ENCODE measurements at regions not wholly inside any gene's neighbourhood (a gene's known extent, or its start where the extent isn't known, plus 50 kb on each side); places are given as distances from the start of the nearest gene placed in this dataset.

- Histone ChIP-seq H3K9me3 (no peaks in the 10 kb centered on the region), H3K4me3 (no peak overlapping the region), H3K27me3 (no peaks in the 10 kb centered on the region), H3K27ac (no peak overlapping the region), H3K4me1 (peaks cover 0 to 36% (median 18%) of the 10 kb centered on the region in 4 donors), H3K36me3 (no peaks in the 10 kb centered on the region)
- DNase-seq = no peak
- intact Hi-C loops (cut with DNase I; ENCODE audit: low total_unique reads) = no loop called here
- 74 to 84% (median 82%) methylated on average over 4 of the region's 4 CpGs for WGBS, 5 donors
- TF ChIP-seq POLR2AphosphoS5 (IDR thresholded peaks at IDR 0.05) (no peak), POLR2A (IDR thresholded peaks at IDR 0.05) (no peak), EP300 (IDR thresholded peaks at IDR 0.05) (no peak)
- TF ChIP-seq, protein P1, sequence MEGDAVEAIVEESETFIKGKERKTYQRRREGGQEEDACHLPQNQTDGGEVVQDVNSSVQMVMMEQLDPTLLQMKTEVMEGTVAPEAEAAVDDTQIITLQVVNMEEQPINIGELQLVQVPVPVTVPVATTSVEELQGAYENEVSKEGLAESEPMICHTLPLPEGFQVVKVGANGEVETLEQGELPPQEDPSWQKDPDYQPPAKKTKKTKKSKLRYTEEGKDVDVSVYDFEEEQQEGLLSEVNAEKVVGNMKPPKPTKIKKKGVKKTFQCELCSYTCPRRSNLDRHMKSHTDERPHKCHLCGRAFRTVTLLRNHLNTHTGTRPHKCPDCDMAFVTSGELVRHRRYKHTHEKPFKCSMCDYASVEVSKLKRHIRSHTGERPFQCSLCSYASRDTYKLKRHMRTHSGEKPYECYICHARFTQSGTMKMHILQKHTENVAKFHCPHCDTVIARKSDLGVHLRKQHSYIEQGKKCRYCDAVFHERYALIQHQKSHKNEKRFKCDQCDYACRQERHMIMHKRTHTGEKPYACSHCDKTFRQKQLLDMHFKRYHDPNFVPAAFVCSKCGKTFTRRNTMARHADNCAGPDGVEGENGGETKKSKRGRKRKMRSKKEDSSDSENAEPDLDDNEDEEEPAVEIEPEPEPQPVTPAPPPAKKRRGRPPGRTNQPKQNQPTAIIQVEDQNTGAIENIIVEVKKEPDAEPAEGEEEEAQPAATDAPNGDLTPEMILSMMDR (IDR thresholded peaks at IDR 0.05) = no peak
Observed at GRCh38 chr14:71437870-71438269, 494.4 kb upstream of the RGS6 start.

DNA sequence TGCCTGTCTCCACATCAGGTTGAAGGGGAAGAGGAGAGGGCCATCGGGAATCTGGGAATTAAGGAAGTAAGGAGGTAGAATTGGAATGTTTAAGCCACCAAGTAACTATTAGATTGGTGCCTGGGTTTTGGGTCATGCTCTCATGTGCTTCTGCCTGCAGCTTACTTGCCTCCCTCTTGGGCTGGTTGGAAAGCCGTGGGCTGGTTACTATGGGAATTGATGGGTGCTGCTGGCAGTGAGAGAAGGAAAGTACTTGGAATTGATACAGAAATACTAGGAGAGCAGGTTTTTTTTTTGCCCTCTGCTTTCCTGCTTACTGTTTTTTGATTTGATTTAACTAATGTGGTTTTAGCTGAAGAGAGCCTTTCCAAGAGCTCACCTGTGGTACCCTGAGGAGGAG is 493.5 kb upstream of the RGS6 start:
- H3K9me3 ChIP-seq = no peaks in the 10 kb centered on the region
- peaks cover 0 to 30% (median 18%) of the 10 kb centered on the region in 4 donors for H3K4me1 ChIP-seq
- no peak overlapping the region for H3K4me3 ChIP-seq
- WGBS, 5 donors = 8 to 19% (median 13%) methylated on average over 2 of the region's 2 CpGs
- no peaks in the 10 kb centered on the region for H3K27me3 ChIP-seq
- no peaks in the 10 kb centered on the region for H3K36me3 ChIP-seq
- TF ChIP-seq, protein P1 (IDR thresholded peaks at IDR 0.05) = no peak
- no peak for TF ChIP-seq POLR2A (IDR thresholded peaks at IDR 0.05)
- TF ChIP-seq POLR2AphosphoS5 (IDR thresholded peaks at IDR 0.05) = no peak
- TF ChIP-seq EP300 (IDR thresholded peaks at IDR 0.05) = no peak
- intact Hi-C loops (cut with DNase I; ENCODE audit: low total_unique reads) = no loop called here
- H3K27ac ChIP-seq = peak overlapping the region in 1 of 5 donors; percentile 19
- peak in 1 of 2 donors; percentile 71 for DNase-seq

- intact Hi-C loops (cut with DNase I; ENCODE audit: low total_unique reads) = no loop called here
- no peaks in the 10 kb centered on the region for H3K36me3 ChIP-seq
- peaks cover 0 to 49% (median 23%) of the 10 kb centered on the region in 4 donors for H3K4me1 ChIP-seq
- TF ChIP-seq, protein P1 (IDR thresholded peaks at IDR 0.05) = no peak
- TF ChIP-seq EP300 (IDR thresholded peaks at IDR 0.05) = no peak
- no peak for TF ChIP-seq POLR2A (IDR thresholded peaks at IDR 0.05)
- no peak for TF ChIP-seq POLR2AphosphoS5 (IDR thresholded peaks at IDR 0.05)
- H3K27ac ChIP-seq = no peak overlapping the region
- H3K4me3 ChIP-seq = no peak overlapping the region
- DNase-seq = no peak
- no peaks in the 10 kb centered on the region for H3K27me3 ChIP-seq
- no peaks in the 10 kb centered on the region for H3K9me3 ChIP-seq
Observed at GRCh38 chr14:71441126-71441525, 491.1 kb upstream of the RGS6 start.

DNA sequence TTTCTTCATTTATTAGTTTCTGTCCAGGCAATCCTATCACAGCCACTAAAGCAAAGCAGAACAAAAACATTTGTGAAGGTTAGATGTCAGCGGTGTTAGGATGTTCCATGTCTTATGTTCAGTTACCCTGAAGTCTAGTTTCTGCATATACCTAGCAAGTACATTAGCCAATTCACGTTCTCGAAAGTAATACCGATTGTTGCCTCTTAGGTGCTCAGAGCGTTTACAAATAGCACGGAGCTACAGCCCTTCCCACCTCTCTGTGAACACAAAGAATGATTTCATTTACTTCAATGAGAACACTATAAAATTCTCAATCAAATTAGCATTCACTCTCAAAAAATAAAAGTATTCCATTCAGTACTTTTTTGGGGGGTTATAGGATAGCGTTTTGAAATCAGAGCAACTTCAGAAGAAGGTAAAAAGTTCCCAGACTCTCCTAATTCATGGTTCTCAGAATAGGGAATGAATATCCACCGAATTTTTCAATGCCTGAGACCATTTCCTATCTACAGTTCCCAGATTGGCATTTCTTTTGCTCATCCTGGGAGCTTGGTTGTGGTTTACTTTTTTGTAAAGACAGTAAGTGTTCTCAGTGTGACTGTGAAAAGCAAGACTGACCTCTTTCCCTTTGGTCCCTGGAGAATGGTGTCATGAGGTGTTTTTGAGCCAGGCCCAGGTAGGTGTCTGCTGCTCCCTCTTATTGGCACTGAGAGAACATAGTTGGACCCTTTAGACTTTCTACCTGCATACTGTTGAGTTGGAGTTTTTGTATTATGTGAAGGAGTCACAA is 488.0 kb upstream of the RGS6 start:
- DNase-seq = no peak
- no peaks in the 10 kb centered on the region for H3K9me3 ChIP-seq
- no peak overlapping the region for H3K4me3 ChIP-seq
- 92 to 96% (median 95%) methylated on average over 8 of the region's 8 CpGs for WGBS, 5 donors
- no peaks in the 10 kb centered on the region for H3K27me3 ChIP-seq
- H3K4me1 ChIP-seq = peaks cover 0 to 38% (median 11%) of the 10 kb centered on the region in 4 donors
- intact Hi-C loops (cut with DNase I; ENCODE audit: low total_unique reads) = no loop called here
- no peak overlapping the region for H3K27ac ChIP-seq
- TF ChIP-seq EP300 (IDR thresholded peaks at IDR 0.05) (no peak), POLR2A (IDR thresholded peaks at IDR 0.05) (no peak), POLR2AphosphoS5 (IDR thresholded peaks at IDR 0.05) (no peak)
- TF ChIP-seq, protein P1 (IDR thresholded peaks at IDR 0.05) = no peak
- H3K36me3 ChIP-seq = no peaks in the 10 kb centered on the region

Data from stomach (tissue), 8 donors.